Upper lobe of left lung (tissue), 6 donors: ENCODE measurements at regions not wholly inside any gene's neighbourhood (a gene's known extent, or its start where the extent isn't known, plus 50 kb on each side); places are given as distances from the start of the nearest gene placed in this dataset.

Source experiments
- ATAC-seq, 2 donors: fragments of 200-7000 bp; cut with Tn5 transposase; one replicate each; pipeline ENCODE4 v1.9.1; 2022; ENCODE audit warnings: mild to moderate bottlenecking in 2 of 2, moderate library complexity in 2 of 2; ENCODE audit not compliant: low FRiP score in 2 of 2
- DNase-seq, 2 donors: peaks; one replicate each; pipeline ENCODE4 v3.0.0-alpha.2; 2019 to 2020
- H3K27ac ChIP-seq, 4 donors: fragments of 200-600 bp; sonication (generic); one replicate each; pipeline ENCODE4 v1.5.1; 2016 to 2019
- H3K27me3 ChIP-seq, 4 donors: fragments of 200-600 bp; sonication (generic); one replicate each; pipeline ENCODE4 v1.5.1; 2017 to 2019
- H3K36me3 ChIP-seq, 4 donors: fragments of 200-600 bp; sonication (generic); one replicate each; pipeline ENCODE4 v1.5.1; 2016 to 2019
- H3K4me1 ChIP-seq, 4 donors: fragments of 200-600 bp; sonication (generic); one replicate each; pipeline ENCODE4 v1.5.1; 2018 to 2019
- H3K4me3 ChIP-seq, 4 donors: fragments of 200-600 bp; sonication (generic); one replicate each; pipeline ENCODE4 v1.5.1; 2017 to 2019; ENCODE audit warnings: mild to moderate bottlenecking in 2 of 4, moderate library complexity in 1 of 4
- H3K9me3 ChIP-seq, 4 donors: fragments of 200-600 bp; sonication (generic); one replicate each; pipeline ENCODE4 v1.5.1; 2018 to 2019
- EP300 ChIP-seq, 4 donors: sonication (generic); formaldehyde crosslinking; IDR thresholded peaks; one replicate each; pipeline ENCODE4 v1.5.1; 2017; ENCODE audit warnings: antibody characterized with exemption in 4 of 4, control low read depth in 2 of 4
- POLR2A ChIP-seq, 4 donors: fragments of 450-650 bp; IDR thresholded peaks; one replicate each; pipeline ENCODE4 v1.5.1; 2016 to 2017; ENCODE audit warnings: antibody characterized with exemption in 4 of 4, mild to moderate bottlenecking in 2 of 4
- POLR2AphosphoS5 ChIP-seq, 2 donors: sonication (generic); formaldehyde crosslinking; IDR thresholded peaks; one replicate each; pipeline ENCODE4 v1.5.1; 2017; ENCODE audit warnings: antibody characterized with exemption in 2 of 2
- WGBS, 2 donors: methylation state at CpG; one replicate each; pipeline ENCODE4 v1.1.5; 2017 to 2018; 5-methylcytosine and 5-hydroxymethylcytosine counted together
- TF ChIP-seq, protein P1 (sequence below), 6 experiments: fragments of 450-650 bp in 4 of 6; fragments of 200-600 bp in 2 of 6; sonication (generic) in 2 of 6; IDR thresholded peaks; one replicate each; pipeline ENCODE4 v1.5.1; 2016 to 2019; ENCODE audit warnings: antibody characterized with exemption in 6 of 6
- donor health status: DM: no; HTN: no; CAD: no; lungs with moderate emphysema.
- donor health status: DM: no; HTN: yes; CAD: no; lungs with severe emphysema.

DNA sequence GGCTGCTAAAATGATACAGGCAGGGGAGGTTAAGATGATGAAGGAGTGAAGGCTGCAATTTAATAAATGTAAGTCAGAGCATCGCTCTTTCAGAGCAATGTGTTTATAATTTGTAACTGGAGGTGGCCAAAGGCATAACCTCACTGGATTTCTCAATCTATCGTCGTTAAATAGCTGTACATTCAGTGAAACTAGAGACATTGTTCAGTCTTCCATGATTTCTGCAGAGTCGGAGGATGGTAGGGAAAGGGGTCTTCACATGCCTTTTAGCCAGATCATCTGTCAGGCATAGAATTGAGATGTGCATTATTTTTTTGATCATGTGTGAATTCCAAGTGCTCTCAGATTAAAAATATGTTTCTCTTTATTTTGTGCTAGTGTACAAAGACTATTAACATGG, 315.4 kb downstream of the OXSM start:
- ATAC-seq, result no peak

DNA sequence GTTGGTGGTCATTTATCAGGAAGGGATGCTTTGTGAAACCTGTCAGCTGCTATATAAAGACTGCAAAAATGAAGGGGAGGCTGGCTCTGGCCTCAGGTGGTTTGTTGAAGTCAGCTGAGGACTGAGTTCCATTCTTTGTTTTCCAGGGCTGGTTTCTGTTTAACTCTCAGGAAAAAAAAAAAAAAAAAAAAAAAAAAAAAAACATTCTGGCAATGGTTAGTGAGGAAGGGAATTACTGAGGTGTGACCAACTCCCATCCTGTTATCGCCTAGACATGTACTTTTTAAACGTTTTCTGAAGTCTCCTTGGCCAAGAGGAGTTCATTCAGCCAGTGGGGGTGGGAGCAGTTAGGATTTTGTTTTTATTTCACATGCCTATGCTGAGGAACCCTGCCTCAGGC, 316.3 kb downstream of the OXSM start:
- ATAC-seq, result no peak

More for the DNA sequence above, 315.4 kb downstream of the OXSM start:
- 40 to 43% methylated on average over 4 of the region's 4 CpGs for WGBS, 2 donors
- no peaks in the 10 kb centered on the region for H3K27me3 ChIP-seq
- H3K4me1 ChIP-seq, result peaks cover 0 to 4% (median 0%) of the 10 kb centered on the region in 4 donors
- no peak overlapping the region for H3K4me3 ChIP-seq
- TF ChIP-seq EP300 (IDR thresholded peaks at IDR 0.05), result no peak
- DNase-seq, result no peak
- no peaks in the 10 kb centered on the region for H3K9me3 ChIP-seq
- H3K27ac ChIP-seq, result no peak overlapping the region
- H3K36me3 ChIP-seq, result no peaks in the 10 kb centered on the region

DNA sequence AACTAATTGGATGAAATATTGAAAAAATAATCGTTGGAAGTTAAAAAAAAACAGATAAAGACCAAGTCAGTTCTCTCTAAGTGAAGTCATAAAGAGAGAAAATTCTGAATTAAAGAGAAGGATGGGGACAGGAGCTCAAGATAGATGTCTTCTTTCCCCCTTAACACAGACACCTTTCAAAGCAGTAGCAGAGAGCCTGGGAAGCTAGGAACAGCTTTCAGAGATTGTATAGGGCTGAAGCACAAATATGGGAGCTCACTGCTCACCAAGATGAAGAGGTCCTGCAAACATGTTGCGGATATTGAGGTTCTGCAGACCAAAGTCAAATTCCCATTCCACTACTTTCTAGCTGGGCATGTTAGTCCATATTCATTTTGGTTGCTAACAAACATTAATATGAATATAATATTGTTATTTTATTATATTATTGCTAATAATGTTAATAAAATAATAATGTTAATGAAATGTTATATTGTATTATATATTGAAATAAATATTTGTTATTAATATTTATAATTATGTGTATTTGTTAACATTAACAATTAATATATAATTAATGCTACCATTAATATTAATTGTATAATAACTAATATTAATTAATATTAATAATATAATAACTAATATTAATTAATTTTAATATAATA, 319.1 kb downstream of the OXSM start:
- DNase-seq, result no peak
- 68 to 80% methylated on average over 2 of the region's 2 CpGs for whole genome bisulfite sequencing, 2 donors
- Histone ChIP-seq H3K27ac (no peak overlapping the region), H3K36me3 (no peaks in the 10 kb centered on the region), H3K9me3 (no peaks in the 10 kb centered on the region), H3K4me3 (no peak overlapping the region), H3K27me3 (no peaks in the 10 kb centered on the region), H3K4me1 (peaks cover 0 to 4% (median 0%) of the 10 kb centered on the region in 4 donors)
- no peak for ATAC-seq
- TF ChIP-seq POLR2A (IDR thresholded peaks at IDR 0.05) (no peak), POLR2AphosphoS5 (IDR thresholded peaks at IDR 0.05) (no peak), EP300 (IDR thresholded peaks at IDR 0.05) (no peak)
- TF ChIP-seq, protein P1, sequence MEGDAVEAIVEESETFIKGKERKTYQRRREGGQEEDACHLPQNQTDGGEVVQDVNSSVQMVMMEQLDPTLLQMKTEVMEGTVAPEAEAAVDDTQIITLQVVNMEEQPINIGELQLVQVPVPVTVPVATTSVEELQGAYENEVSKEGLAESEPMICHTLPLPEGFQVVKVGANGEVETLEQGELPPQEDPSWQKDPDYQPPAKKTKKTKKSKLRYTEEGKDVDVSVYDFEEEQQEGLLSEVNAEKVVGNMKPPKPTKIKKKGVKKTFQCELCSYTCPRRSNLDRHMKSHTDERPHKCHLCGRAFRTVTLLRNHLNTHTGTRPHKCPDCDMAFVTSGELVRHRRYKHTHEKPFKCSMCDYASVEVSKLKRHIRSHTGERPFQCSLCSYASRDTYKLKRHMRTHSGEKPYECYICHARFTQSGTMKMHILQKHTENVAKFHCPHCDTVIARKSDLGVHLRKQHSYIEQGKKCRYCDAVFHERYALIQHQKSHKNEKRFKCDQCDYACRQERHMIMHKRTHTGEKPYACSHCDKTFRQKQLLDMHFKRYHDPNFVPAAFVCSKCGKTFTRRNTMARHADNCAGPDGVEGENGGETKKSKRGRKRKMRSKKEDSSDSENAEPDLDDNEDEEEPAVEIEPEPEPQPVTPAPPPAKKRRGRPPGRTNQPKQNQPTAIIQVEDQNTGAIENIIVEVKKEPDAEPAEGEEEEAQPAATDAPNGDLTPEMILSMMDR (IDR thresholded peaks at IDR 0.05), result no peak

More for the DNA sequence above, 316.3 kb downstream of the OXSM start:
- no peak for DNase-seq
- 29 to 38% methylated on average over 2 of the region's 2 CpGs for WGBS, 2 donors
- TF ChIP-seq POLR2A (IDR thresholded peaks at IDR 0.05) (no peak), POLR2AphosphoS5 (IDR thresholded peaks at IDR 0.05) (no peak), EP300 (IDR thresholded peaks at IDR 0.05) (no peak)
- TF ChIP-seq, protein P1 (IDR thresholded peaks at IDR 0.05), result no peak
- no peaks in the 10 kb centered on the region for H3K27me3 ChIP-seq
- no peaks in the 10 kb centered on the region for H3K9me3 ChIP-seq
- no peak overlapping the region for H3K27ac ChIP-seq
- no peak overlapping the region for H3K4me3 ChIP-seq
- peaks cover 0 to 4% (median 0%) of the 10 kb centered on the region in 4 donors for H3K4me1 ChIP-seq
- H3K36me3 ChIP-seq, result no peaks in the 10 kb centered on the region

DNA sequence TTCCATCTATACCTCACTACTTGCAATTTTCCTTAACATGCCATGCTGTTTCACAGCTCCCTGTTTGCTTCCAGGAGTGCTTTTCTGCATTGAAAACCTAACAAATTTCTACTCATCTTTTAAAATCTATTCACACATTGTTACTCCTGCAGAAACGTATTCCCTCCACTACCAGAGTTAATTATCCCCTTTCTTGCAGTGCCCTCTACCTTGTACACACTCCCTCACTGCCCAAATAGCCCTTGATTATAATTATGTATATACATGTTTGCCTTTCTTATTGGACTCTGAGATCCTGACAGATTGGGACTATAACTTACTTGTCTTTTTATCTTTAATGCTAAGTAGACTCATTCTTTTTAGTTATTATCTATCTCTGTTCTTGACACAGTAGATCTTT, 325.0 kb downstream of the OXSM start:
- 65 to 76% methylated on average over 1 of the region's 1 CpG for WGBS, 2 donors
- Histone ChIP-seq H3K4me1 (no peaks in the 10 kb centered on the region), H3K36me3 (no peaks in the 10 kb centered on the region), H3K4me3 (no peak overlapping the region), H3K27ac (no peak overlapping the region), H3K27me3 (no peaks in the 10 kb centered on the region), H3K9me3 (no peaks in the 10 kb centered on the region)
- ATAC-seq, result no peak
- no peak for DNase-seq
- TF ChIP-seq, protein P1 (IDR thresholded peaks at IDR 0.05), result no peak
- TF ChIP-seq EP300 (IDR thresholded peaks at IDR 0.05), result no peak
- TF ChIP-seq POLR2AphosphoS5 (IDR thresholded peaks at IDR 0.05), result no peak
- TF ChIP-seq POLR2A (IDR thresholded peaks at IDR 0.05), result no peak

DNA sequence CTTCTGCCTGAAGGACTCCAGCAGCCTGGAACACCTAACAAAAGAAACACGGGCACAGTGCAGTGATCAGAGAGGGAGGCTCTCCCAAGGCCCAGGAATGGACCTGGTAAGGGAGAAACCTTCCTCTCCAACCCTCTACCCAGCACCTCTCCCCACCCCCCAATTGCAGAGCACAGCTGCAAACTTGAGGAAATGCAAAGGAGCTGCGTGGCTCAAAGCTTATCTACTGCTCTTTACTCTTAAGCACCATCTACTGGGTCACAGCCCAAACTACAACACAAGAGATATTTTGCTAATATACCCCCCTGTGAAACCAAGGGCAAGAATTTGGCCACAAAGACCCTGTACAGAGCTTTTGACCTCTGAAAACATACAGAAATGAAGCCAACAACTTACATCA, 328.3 kb downstream of the OXSM start:
- H3K36me3 ChIP-seq, result no peaks in the 10 kb centered on the region
- 52 to 54% methylated on average over 2 of the region's 2 CpGs for WGBS, 2 donors
- no peak overlapping the region for H3K4me3 ChIP-seq
- no peaks in the 10 kb centered on the region for H3K4me1 ChIP-seq
- H3K9me3 ChIP-seq, result no peaks in the 10 kb centered on the region
- H3K27me3 ChIP-seq, result no peaks in the 10 kb centered on the region
- ATAC-seq (no peak), DNase-seq (no peak)
- TF ChIP-seq EP300 (IDR thresholded peaks at IDR 0.05), result no peak
- TF ChIP-seq, protein P1 (IDR thresholded peaks at IDR 0.05), result no peak
- TF ChIP-seq POLR2A (IDR thresholded peaks at IDR 0.05), result no peak
- TF ChIP-seq POLR2AphosphoS5 (IDR thresholded peaks at IDR 0.05), result no peak
- no peak overlapping the region for H3K27ac ChIP-seq
